Endothelial cell of umbilical vein (primary cell): ENCODE measurements at regions not wholly inside any gene's neighbourhood (a gene's known extent, or its start where the extent isn't known, plus 50 kb on each side); places are given as distances from the start of the nearest gene placed in this dataset.

Source experiments
- BruUV-seq: library from RNA; stranded (reverse); fragments of 400-500 nt; replicated peaks from 2 replicates; lab custom pipeline; 2021; lab: Mats Ljungman, UMichigan
- CTCF ChIA-PET: fragments of 300-600, 350-600 bp; sonication (Branson Sonifier 250); formaldehyde crosslinking; loops from one replicate; lab custom pipeline; 2021; ENCODE audit warnings: antibody characterized with exemption, inconsistent platforms; lab: Charles Lee
- POLR2A ChIA-PET: fragments of 300-600, 350-600 bp; sonication (Branson Sonifier 250); formaldehyde crosslinking; loops from one replicate; lab custom pipeline; 2021; ENCODE audit warnings: antibody characterized with exemption, inconsistent platforms; lab: Charles Lee
- DNase-seq: peaks from one replicate; pipeline ENCODE4 v3.0.0-alpha.2; 2011; ENCODE audit warnings: low read depth, low spot score
- FAIRE-seq: peaks from 2 replicates; lab custom pipeline; 2011; peaks lifted over from hg19 to GRCh38; lab: Jason Lieb, UNC
- H2AFZ ChIP-seq: 2 replicates; pipeline ENCODE4 v1.6.0; 2012; ENCODE audit warnings: low read depth, low read length, control low read depth, inconsistent platforms
- H3K27ac ChIP-seq: 2 replicates; pipeline ENCODE4 v1.5.1; 2011; ENCODE audit warnings: low read depth, mild to moderate bottlenecking, control low read depth, low read length, moderate library complexity; ENCODE audit not compliant: insufficient read depth
- H3K27me3 ChIP-seq, 2 experiments: 2 replicates each; pipeline versions ENCODE4 v1.6.0 to v1.6.1; 2011; ENCODE audit warnings: low read length in 2 of 2, mixed read lengths in 1 of 2; ENCODE audit not compliant: control insufficient read depth in 2 of 2, insufficient read depth in 2 of 2
- H3K36me3 ChIP-seq, 2 experiments: 2 replicates in 1 of 2; 3 replicates in 1 of 2; pipeline ENCODE4 v1.5.1; 2011; ENCODE audit warnings: low read length in 2 of 2, mild to moderate bottlenecking in 1 of 2, moderate library complexity in 1 of 2; ENCODE audit not compliant: control insufficient read depth in 2 of 2, insufficient read depth in 2 of 2; ENCODE audit errors: extremely low read depth in 1 of 2
- H3K4me1 ChIP-seq: 3 replicates; pipeline ENCODE4 v1.5.1; 2011; ENCODE audit warnings: mild to moderate bottlenecking, low read length; ENCODE audit not compliant: control insufficient read depth, insufficient read depth; ENCODE audit errors: extremely low read depth
- H3K4me2 ChIP-seq: 2 replicates; pipeline ENCODE4 v1.6.1; 2011; ENCODE audit warnings: low read length, control low read depth, mixed read lengths; ENCODE audit not compliant: insufficient read depth
- H3K4me3 ChIP-seq, 3 experiments: fragments of 200-600 bp in 1 of 3; sonication (generic), shearing (Covaris generic) in 1 of 3; replicated peaks in 1 of 3; 2 replicates each; pipeline ENCODE4 v1.5.1; 2011 to 2016; ENCODE audit warnings: control low read depth in 3 of 3, low read length in 3 of 3, mild to moderate bottlenecking in 2 of 3, inconsistent platforms in 1 of 3, low read depth in 1 of 3, moderate library complexity in 1 of 3; ENCODE audit not compliant: insufficient read depth in 1 of 3
- H3K79me2 ChIP-seq: 2 replicates; pipeline ENCODE4 v1.6.0; 2012; ENCODE audit warnings: low read length, inconsistent platforms; ENCODE audit not compliant: control insufficient read depth, insufficient read depth
- H3K9ac ChIP-seq: replicated peaks from 2 replicates; pipeline ENCODE3; 2011; ENCODE audit warnings: low read length, control low read depth; ENCODE audit not compliant: insufficient read depth; ENCODE audit errors: extremely low read depth
- H3K9me1 ChIP-seq: replicated peaks from 3 replicates; pipeline ENCODE4 v1.6.0; 2011; ENCODE audit warnings: mild to moderate bottlenecking, low read length; ENCODE audit not compliant: control insufficient read depth, insufficient read depth; ENCODE audit errors: extremely low read depth
- H3K9me3 ChIP-seq: replicated peaks from 2 replicates; pipeline ENCODE4 v1.5.1; 2012; ENCODE audit warnings: low read length, inconsistent platforms; ENCODE audit not compliant: control insufficient read depth, insufficient read depth
- H4K20me1 ChIP-seq: replicated peaks from 2 replicates; pipeline ENCODE3; 2011; ENCODE audit warnings: mild to moderate bottlenecking, low read length; ENCODE audit not compliant: control insufficient read depth, insufficient read depth; ENCODE audit errors: extremely low read depth
- CTCF ChIP-seq, 2 donors: IDR thresholded peaks; 1 replicate in 1 of 2; 2 replicates in 1 of 2; pipeline ENCODE4 v1.5.1; 2011; ENCODE audit warnings: low read length in 2 of 2, mild to moderate bottlenecking in 2 of 2, moderate library complexity in 2 of 2, control low read depth in 1 of 2, inconsistent platforms in 1 of 2, low read depth in 1 of 2; ENCODE audit not compliant: insufficient read depth in 1 of 2; ENCODE audit errors: extremely low read depth in 1 of 2
- EZH2 ChIP-seq: IDR thresholded peaks from 2 replicates; pipeline ENCODE4 v1.6.1; 2012; ENCODE audit warnings: borderline replicate concordance, low read depth, mild to moderate bottlenecking, moderate library complexity, low read length, inconsistent platforms; ENCODE audit not compliant: severe bottlenecking
- FOS ChIP-seq: IDR thresholded peaks from 2 replicates; pipeline ENCODE4 v1.6.1; 2011; ENCODE audit warnings: mild to moderate bottlenecking, low read length, moderate library complexity, borderline replicate concordance; ENCODE audit not compliant: insufficient read depth
- GATA2 ChIP-seq: IDR thresholded peaks from 2 replicates; pipeline ENCODE4 v1.7.0; 2011; ENCODE audit warnings: low read depth, mild to moderate bottlenecking, moderate library complexity, mixed read lengths, low read length; ENCODE audit not compliant: insufficient read length, insufficient read depth
- JUN ChIP-seq: IDR thresholded peaks from 2 replicates; pipeline ENCODE4 v1.6.1; 2011; ENCODE audit warnings: borderline replicate concordance, low read depth; ENCODE audit not compliant: insufficient read length, insufficient read depth
- MAX ChIP-seq: IDR thresholded peaks from 2 replicates; pipeline ENCODE4 v1.6.1; 2011; ENCODE audit not compliant: insufficient read depth, insufficient read length
- MYC ChIP-seq: IDR thresholded peaks from one replicate; pipeline ENCODE4 v1.6.1; 2011; ENCODE audit warnings: mild to moderate bottlenecking, low read depth, low read length
- POLR2A ChIP-seq: IDR thresholded peaks from 2 replicates; pipeline ENCODE4 v1.6.1; 2012; ENCODE audit warnings: low read depth, mild to moderate bottlenecking, control low read depth, low read length
- POLR2AphosphoS5 ChIP-seq: IDR thresholded peaks from 2 replicates; pipeline ENCODE4 v1.6.1; 2012; ENCODE audit warnings: low read depth, mild to moderate bottlenecking, control low read depth, low read length, moderate library complexity; ENCODE audit not compliant: insufficient read depth
- dilution Hi-C: fragments of 300-500 bp; cut with MboI; formaldehyde crosslinking; loops from one replicate; pipeline ENCODE4 v1.15.0; 2019; ENCODE audit warnings: low sequenced_read_pairs; ENCODE audit not compliant: extremely low pct_ligation_motif_present
- intact Hi-C: fragments of 100-400 bp; cut with micrococcal nuclease; formaldehyde crosslinking; loops from one replicate; pipeline ENCODE4 v1.10.0; 2022

- H3K27me3 ChIP-seq: no peaks in the 10 kb centered on the region
- no peak overlapping the region for H3K27ac ChIP-seq
- no peaks in the 10 kb centered on the region for H3K79me2 ChIP-seq
- no peak overlapping the region for H2AFZ ChIP-seq
- H3K9ac ChIP-seq: no peak overlapping the region
- intact Hi-C loops: no loop called here
- DNase-seq (no peak), FAIRE-seq (no peak)
- H3K9me1 ChIP-seq: no peaks in the 10 kb centered on the region
- dilution Hi-C loops: no loop called here
- H3K36me3 ChIP-seq: no peaks in the 10 kb centered on the region
- no peaks in the 10 kb centered on the region for H4K20me1 ChIP-seq
- H3K4me2 ChIP-seq: no peak overlapping the region
- H3K4me3 ChIP-seq: no peak overlapping the region
- no peaks in the 10 kb centered on the region for H3K9me3 ChIP-seq
- POLR2A ChIA-PET: no interaction called here
- CTCF ChIA-PET: no interaction called here
- TF ChIP-seq FOS: no peak
- no peak for TF ChIP-seq MYC
- no peak for TF ChIP-seq CTCF (IDR thresholded peaks at IDR 0.05; ENCODE audit: extremely low read depth in 1 of 2, insufficient read depth in 1 of 2, low read depth in 1 of 2, low read length in 2 of 2)
- TF ChIP-seq POLR2AphosphoS5: no peak
- TF ChIP-seq EZH2: no peak
- no peak for TF ChIP-seq GATA2
- TF ChIP-seq POLR2A: no peak
- no peak for TF ChIP-seq JUN
- no peak for TF ChIP-seq MAX
- no peaks in the 10 kb centered on the region for H3K4me1 ChIP-seq
- BruUV-seq: no TSS peak
Measured at GRCh38 chr2:51158251-51158650, 126.3 kb upstream of the NRXN1 start.
